ENCODE measurements at regions not wholly inside any gene's neighbourhood (a gene's known extent, or its start where the extent isn't known, plus 50 kb on each side); places are given as distances from the start of the nearest gene placed in this dataset.
"Not testable (repeated sequence)": the region's sequence is repeated elsewhere in the genome, so short reads cannot be mapped to it uniquely, and the experiment has no call there.

- not testable (repeated sequence) for TF ChIP-seq CTCF (IDR thresholded peaks at IDR 0.05; ENCODE audit: low read length); EZH2 (optimal IDR thresholded peaks at IDR 0.05; ENCODE audit: low read depth, low read length)
Observed at GRCh38 chr3:5383486-5384263, 196.2 kb downstream of the EDEM1 start.
